ENCODE measurements at regions not wholly inside any gene's neighbourhood (a gene's known extent, or its start where the extent isn't known, plus 50 kb on each side); places are given as distances from the start of the nearest gene placed in this dataset.
"Not testable (repeated sequence)": the region's sequence is repeated elsewhere in the genome, so short reads cannot be mapped to it uniquely, and the experiment has no call there.

DNA sequence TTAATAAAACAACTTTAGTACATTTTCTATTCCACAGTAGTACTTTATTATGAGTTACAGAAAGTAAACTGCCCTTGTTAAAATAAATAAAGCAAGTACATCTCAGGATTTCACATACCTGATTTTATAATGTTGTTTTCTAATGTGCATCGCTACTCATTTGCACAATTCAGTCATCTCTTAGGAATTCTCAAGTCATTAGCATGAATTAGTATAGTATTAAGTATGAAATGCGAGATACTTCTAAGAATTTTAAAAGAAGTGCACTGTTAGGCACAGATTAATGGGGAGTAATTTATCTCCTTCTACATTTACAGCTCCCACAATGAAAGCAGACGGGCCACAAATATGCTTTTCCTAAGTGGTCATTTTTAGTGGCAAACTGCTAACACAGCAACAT, 193.7 kb upstream of the FAM174A start:
- H3K27me3 Mint-ChIP-seq (ENCODE audit: unreplicated experiment); H3K36me3 Mint-ChIP-seq (ENCODE audit: insufficient read depth, unreplicated experiment); DNase-seq; intact Hi-C loops (cut with micrococcal nuclease; ENCODE audit: unreplicated experiment); H3K4me1 Mint-ChIP-seq (ENCODE audit: low read depth, unreplicated experiment); H3K27ac Mint-ChIP-seq (ENCODE audit: unreplicated experiment); BruUV-seq (replicated peaks); CTCF ChIA-PET; H3K9me3 Mint-ChIP-seq (ENCODE audit: low read depth, unreplicated experiment); H3K4me3 Mint-ChIP-seq (ENCODE audit: low read depth, unreplicated experiment): not testable (repeated sequence)

DNA sequence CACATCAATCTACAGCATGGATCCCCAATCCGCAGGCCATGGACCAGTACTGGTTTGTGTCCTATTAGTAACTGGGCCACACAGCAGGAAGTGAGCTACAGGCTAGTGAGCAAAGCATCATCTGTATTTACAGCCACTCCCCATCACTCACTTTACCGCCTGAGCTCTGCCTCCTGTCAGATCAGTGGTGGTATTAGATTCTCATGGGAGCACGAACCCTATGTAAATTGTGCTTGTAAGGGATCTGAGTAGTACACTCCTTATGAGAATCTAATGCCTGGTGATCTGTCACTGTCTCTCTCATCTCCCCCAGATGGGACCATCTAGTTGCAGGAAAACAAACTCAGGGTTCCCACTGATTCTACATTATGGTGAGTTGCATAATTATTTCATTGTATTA, 212.7 kb upstream of the FAM174A start:
- no peaks in the 10 kb centered on the region for H3K36me3 Mint-ChIP-seq (ENCODE audit: insufficient read depth, unreplicated experiment)
- no peaks in the 10 kb centered on the region for H3K9me3 Mint-ChIP-seq (ENCODE audit: low read depth, unreplicated experiment)
- BruUV-seq (replicated peaks), result no TSS peak
- no peak for DNase-seq
- no peak overlapping the region for H3K4me3 Mint-ChIP-seq (ENCODE audit: low read depth, unreplicated experiment)
- TF ChIP-seq, protein P1, sequence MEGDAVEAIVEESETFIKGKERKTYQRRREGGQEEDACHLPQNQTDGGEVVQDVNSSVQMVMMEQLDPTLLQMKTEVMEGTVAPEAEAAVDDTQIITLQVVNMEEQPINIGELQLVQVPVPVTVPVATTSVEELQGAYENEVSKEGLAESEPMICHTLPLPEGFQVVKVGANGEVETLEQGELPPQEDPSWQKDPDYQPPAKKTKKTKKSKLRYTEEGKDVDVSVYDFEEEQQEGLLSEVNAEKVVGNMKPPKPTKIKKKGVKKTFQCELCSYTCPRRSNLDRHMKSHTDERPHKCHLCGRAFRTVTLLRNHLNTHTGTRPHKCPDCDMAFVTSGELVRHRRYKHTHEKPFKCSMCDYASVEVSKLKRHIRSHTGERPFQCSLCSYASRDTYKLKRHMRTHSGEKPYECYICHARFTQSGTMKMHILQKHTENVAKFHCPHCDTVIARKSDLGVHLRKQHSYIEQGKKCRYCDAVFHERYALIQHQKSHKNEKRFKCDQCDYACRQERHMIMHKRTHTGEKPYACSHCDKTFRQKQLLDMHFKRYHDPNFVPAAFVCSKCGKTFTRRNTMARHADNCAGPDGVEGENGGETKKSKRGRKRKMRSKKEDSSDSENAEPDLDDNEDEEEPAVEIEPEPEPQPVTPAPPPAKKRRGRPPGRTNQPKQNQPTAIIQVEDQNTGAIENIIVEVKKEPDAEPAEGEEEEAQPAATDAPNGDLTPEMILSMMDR (IDR thresholded peaks at IDR 0.05; ENCODE audit: unreplicated experiment), result no peak
- intact Hi-C loops (cut with micrococcal nuclease; ENCODE audit: unreplicated experiment), result no loop called here
- CTCF ChIA-PET, result no interaction called here
- no peaks in the 10 kb centered on the region for H3K4me1 Mint-ChIP-seq (ENCODE audit: low read depth, unreplicated experiment)
- H3K27me3 Mint-ChIP-seq (ENCODE audit: unreplicated experiment), result no peaks in the 10 kb centered on the region
- no peak overlapping the region for H3K27ac Mint-ChIP-seq (ENCODE audit: unreplicated experiment)

DNA sequence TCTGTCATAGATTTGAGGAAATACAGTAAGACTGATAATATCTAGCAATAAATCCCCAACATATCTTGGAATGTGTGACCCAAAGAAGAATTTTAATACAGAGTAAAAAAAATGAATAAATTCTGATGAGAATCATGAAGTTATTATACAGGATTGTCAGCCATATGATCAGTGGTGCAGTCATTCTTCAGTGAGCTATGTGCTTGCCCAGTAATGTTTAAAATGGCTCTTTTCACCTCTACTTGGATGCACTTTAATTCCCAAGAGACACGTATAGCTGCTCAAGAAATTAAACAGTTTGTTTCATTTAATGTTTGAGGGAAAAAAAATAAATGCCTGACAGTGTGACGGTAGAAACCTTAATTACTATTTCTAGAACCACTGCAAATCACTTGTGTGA, 215.3 kb upstream of the FAM174A start:
- intact Hi-C loops (cut with micrococcal nuclease; ENCODE audit: unreplicated experiment), result no loop called here
- no peak for DNase-seq
- BruUV-seq (replicated peaks), result no TSS peak
- TF ChIP-seq, protein P1 (IDR thresholded peaks at IDR 0.05; ENCODE audit: unreplicated experiment), result no peak
- Mint-ChIP-seq H3K27ac (ENCODE audit: unreplicated experiment) (no peak overlapping the region), H3K4me1 (ENCODE audit: low read depth, unreplicated experiment) (no peaks in the 10 kb centered on the region), H3K27me3 (ENCODE audit: unreplicated experiment) (no peaks in the 10 kb centered on the region), H3K4me3 (ENCODE audit: low read depth, unreplicated experiment) (no peak overlapping the region), H3K36me3 (ENCODE audit: insufficient read depth, unreplicated experiment) (no peaks in the 10 kb centered on the region), H3K9me3 (ENCODE audit: low read depth, unreplicated experiment) (peaks cover under 1% of the 10 kb centered on the region)
- CTCF ChIA-PET, result no interaction called here

DNA sequence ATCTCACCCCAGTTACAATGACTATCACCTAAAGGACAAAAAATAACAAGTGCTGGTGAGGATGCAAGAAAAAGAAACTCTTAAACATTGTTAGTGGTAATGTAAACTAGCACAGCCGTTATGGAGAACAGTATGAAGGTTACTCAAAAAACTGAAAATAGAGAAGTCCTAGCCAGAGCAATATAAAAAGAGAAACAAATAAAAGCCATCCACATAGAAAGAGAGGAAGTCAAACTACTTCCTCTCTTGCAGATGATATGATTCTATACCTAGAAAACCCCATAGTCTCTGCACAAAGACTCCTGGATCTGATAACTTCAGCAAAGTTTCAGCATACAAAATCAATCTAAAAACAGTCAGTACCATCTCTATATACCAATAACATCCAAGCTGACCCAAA, 221.5 kb upstream of the FAM174A start:
- no peaks in the 10 kb centered on the region for H3K4me1 Mint-ChIP-seq (ENCODE audit: low read depth, unreplicated experiment)
- intact Hi-C loops (cut with micrococcal nuclease; ENCODE audit: unreplicated experiment), result no loop called here

DNA sequence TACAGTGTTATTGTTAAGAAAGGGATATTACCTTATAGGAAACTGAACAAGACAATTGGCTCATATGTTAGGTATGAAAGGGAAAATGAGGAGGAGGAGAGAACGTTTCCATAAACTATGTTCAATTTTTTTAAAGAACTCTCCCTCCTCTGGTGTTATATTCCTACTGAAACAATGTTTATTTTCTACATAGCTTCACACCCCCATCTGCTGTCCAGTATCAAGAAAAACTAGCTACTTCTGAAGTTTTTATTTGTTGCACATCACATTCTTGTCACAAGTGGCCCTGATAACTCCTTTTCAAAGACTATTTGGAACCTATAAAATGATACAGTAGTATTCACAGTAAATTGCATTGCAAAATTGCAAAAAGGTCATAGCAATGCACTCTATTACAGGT, 223.4 kb upstream of the FAM174A start:
- DNase-seq, result no peak
- Mint-ChIP-seq H3K4me1 (ENCODE audit: low read depth, unreplicated experiment) (no peaks in the 10 kb centered on the region), H3K27me3 (ENCODE audit: unreplicated experiment) (no peaks in the 10 kb centered on the region), H3K4me3 (ENCODE audit: low read depth, unreplicated experiment) (no peak overlapping the region), H3K36me3 (ENCODE audit: insufficient read depth, unreplicated experiment) (no peaks in the 10 kb centered on the region), H3K27ac (ENCODE audit: unreplicated experiment) (no peak overlapping the region), H3K9me3 (ENCODE audit: low read depth, unreplicated experiment) (peaks cover 8% of the 10 kb centered on the region)
- TF ChIP-seq, protein P1 (IDR thresholded peaks at IDR 0.05; ENCODE audit: unreplicated experiment), result peak; percentile 16
- CTCF ChIA-PET, result interaction anchor here (1.0 kb wide), 1 partner anchor 1207 kb away, joined by 18 read pairs; no protein-coding TSS in a partner anchor
- intact Hi-C loops (cut with micrococcal nuclease; ENCODE audit: unreplicated experiment), result loop anchor here (1.0 kb wide), 1 partner anchor 1208 kb away; no protein-coding TSS in a partner anchor
- no TSS peak for BruUV-seq (replicated peaks)

More for the DNA sequence above, 221.5 kb upstream of the FAM174A start:
- no TSS peak for BruUV-seq (replicated peaks)
- TF ChIP-seq, protein P1 (IDR thresholded peaks at IDR 0.05; ENCODE audit: unreplicated experiment), result no peak
- Mint-ChIP-seq H3K9me3 (ENCODE audit: low read depth, unreplicated experiment) (peaks cover 8% of the 10 kb centered on the region), H3K4me3 (ENCODE audit: low read depth, unreplicated experiment) (no peak overlapping the region), H3K36me3 (ENCODE audit: insufficient read depth, unreplicated experiment) (no peaks in the 10 kb centered on the region), H3K27ac (ENCODE audit: unreplicated experiment) (no peak overlapping the region), H3K27me3 (ENCODE audit: unreplicated experiment) (no peaks in the 10 kb centered on the region)
- no peak for DNase-seq
- CTCF ChIA-PET, result no interaction called here
